ENCODE measurements at regions not wholly inside any gene's neighbourhood (a gene's known extent, or its start where the extent isn't known, plus 50 kb on each side); places are given as distances from the start of the nearest gene placed in this dataset.
A peak's percentile ranks its signal among the peaks of the same experiment; 100 is the strongest.
"Not testable (repeated sequence)": the region's sequence is repeated elsewhere in the genome, so short reads cannot be mapped to it uniquely, and the experiment has no call there.

GRCh38 chr13:85140192-85140591 is 659.0 kb downstream of the SLITRK6 start:
- H3K27ac ChIP-seq, result no peak overlapping the region
- H3K4me1 ChIP-seq (replicated peaks in 1 of 2), result peaks cover 0 to 14% of the 10 kb centered on the region in 2 donors
- peak in 1 of 8 experiments; percentile 69 for ATAC-seq (replicated peaks in 6 of 8)
- 0 to 43% (median 0%) methylated on average over 1 of the region's 1 CpG; no CpG with 5 or more reads in 3 of the 10 experiments for WGBS, 10 experiments
- H3K4me3 ChIP-seq, result no peak overlapping the region
- in situ Hi-C loops (cut with MboI; ENCODE audit: low pct_unique_long_range_greater_than_20kb in 2 of 9, low sequenced_read_pairs in 9 of 9, unreplicated experiment in 9 of 9), result no loop called here

- H3K4me1 ChIP-seq (replicated peaks in 1 of 2), result peaks cover 0 to 9% of the 10 kb centered on the region in 2 donors
- H3K4me3 ChIP-seq, result no peak overlapping the region
- no peak for ATAC-seq (replicated peaks in 6 of 8)
- 0 to 100% (median 83%) methylated on average over 1 of the region's 1 CpG; no CpG with 5 or more reads in 2 of the 10 experiments for WGBS, 10 experiments
- no peak overlapping the region for H3K27ac ChIP-seq
- in situ Hi-C loops (cut with MboI; ENCODE audit: low pct_unique_long_range_greater_than_20kb in 2 of 9, low sequenced_read_pairs in 9 of 9, unreplicated experiment in 9 of 9), result no loop called here
These were observed 661.7 kb downstream of the SLITRK6 start for GRCh38 chr13:85137516-85137915.

- 20 to 100% (median 86%) methylated on average over 1 to 5 of the region's 6 CpGs; no CpG with 5 or more reads in 3 of the 10 experiments for WGBS, 10 experiments
- H3K4me3 ChIP-seq, result no peak overlapping the region
- no peaks in the 10 kb centered on the region for H3K4me1 ChIP-seq (replicated peaks in 1 of 2)
- no peak for ATAC-seq (replicated peaks in 6 of 8)
- H3K27ac ChIP-seq, result no peak overlapping the region
- in situ Hi-C loops (cut with MboI; ENCODE audit: low pct_unique_long_range_greater_than_20kb in 2 of 9, low sequenced_read_pairs in 9 of 9, unreplicated experiment in 9 of 9), result no loop called here
These were observed 666.2 kb downstream of the SLITRK6 start for GRCh38 chr13:85132986-85133385.

- H3K4me1 ChIP-seq (replicated peaks in 1 of 2); H3K27ac ChIP-seq; in situ Hi-C loops (cut with MboI; ENCODE audit: low pct_unique_long_range_greater_than_20kb in 2 of 9, low sequenced_read_pairs in 9 of 9, unreplicated experiment in 9 of 9); ATAC-seq (replicated peaks in 6 of 8); H3K4me3 ChIP-seq: not testable (repeated sequence)
- WGBS, 10 experiments, result no CpG with 5 or more reads among the region's 14 CpGs
These were observed 675.7 kb downstream of the SLITRK6 start for GRCh38 chr13:85123501-85123900.

- Histone ChIP-seq H3K4me1 (replicated peaks in 1 of 2) (no peaks in the 10 kb centered on the region), H3K4me3 (no peak overlapping the region), H3K27ac (no peak overlapping the region)
- 0 to 80% (median 60%) methylated on average over 1 of the region's 3 CpGs; no CpG with 5 or more reads in 7 of the 10 experiments for WGBS, 10 experiments
- ATAC-seq (replicated peaks in 6 of 8), result peak in 1 of 8 experiments; percentile 41
- in situ Hi-C loops (cut with MboI; ENCODE audit: low pct_unique_long_range_greater_than_20kb in 2 of 9, low sequenced_read_pairs in 9 of 9, unreplicated experiment in 9 of 9), result no loop called here
These were observed 690.9 kb downstream of the SLITRK6 start for GRCh38 chr13:85108356-85108755.

- Histone ChIP-seq H3K27ac (no peak overlapping the region), H3K4me1 (replicated peaks in 1 of 2) (peaks cover 0 to 12% of the 10 kb centered on the region in 2 donors), H3K4me3 (no peak overlapping the region)
- 41 to 100% (median 97%) methylated on average over 1 to 3 of the region's 3 CpGs; no CpG with 5 or more reads in 2 of the 10 experiments for WGBS, 10 experiments
- in situ Hi-C loops (cut with MboI; ENCODE audit: low pct_unique_long_range_greater_than_20kb in 2 of 9, low sequenced_read_pairs in 9 of 9, unreplicated experiment in 9 of 9), result no loop called here
- no peak for ATAC-seq (replicated peaks in 6 of 8)
These were observed 700.0 kb downstream of the SLITRK6 start for GRCh38 chr13:85099245-85099644.

GRCh38 chr13:85095418-85096272 is 703.6 kb downstream of the SLITRK6 start:
- no peak overlapping the region for H3K4me3 ChIP-seq
- peak in 6 of 8 experiments; percentile 74 to 88 (median 76) for ATAC-seq (replicated peaks in 6 of 8)
- no peak overlapping the region for H3K27ac ChIP-seq

GRCh38 chr13:85093808-85094207 is 705.4 kb downstream of the SLITRK6 start:
- ATAC-seq (replicated peaks in 6 of 8), result peak in 3 of 8 experiments; percentile 65 to 96 (median 67)
- Histone ChIP-seq H3K27ac (no peak overlapping the region), H3K4me1 (replicated peaks in 1 of 2) (peaks cover 0 to 31% of the 10 kb centered on the region in 2 donors), H3K4me3 (no peak overlapping the region)
- 0 to 95% (median 77%) methylated on average over 1 to 5 of the region's 5 CpGs; no CpG with 5 or more reads in 2 of the 10 experiments for WGBS, 10 experiments
- in situ Hi-C loops (cut with MboI; ENCODE audit: low pct_unique_long_range_greater_than_20kb in 2 of 9, low sequenced_read_pairs in 9 of 9, unreplicated experiment in 9 of 9), result no loop called here

More at GRCh38 chr13:85095418-85096272, 703.6 kb downstream of the SLITRK6 start:
- peaks cover 0 to 14% of the 10 kb centered on the region in 2 donors for H3K4me1 ChIP-seq (replicated peaks in 1 of 2)
- in situ Hi-C loops (cut with MboI; ENCODE audit: low pct_unique_long_range_greater_than_20kb in 2 of 9, low sequenced_read_pairs in 9 of 9, unreplicated experiment in 9 of 9), result no loop called here
- 0 to 83% (median 59%) methylated on average over 2 to 4 of the region's 4 CpGs for WGBS, 10 experiments

- Histone ChIP-seq H3K4me3 (no peak overlapping the region), H3K27ac (no peak overlapping the region), H3K4me1 (replicated peaks in 1 of 2) (peaks cover 0 to 31% of the 10 kb centered on the region in 2 donors)
- in situ Hi-C loops (cut with MboI; ENCODE audit: low pct_unique_long_range_greater_than_20kb in 2 of 9, low sequenced_read_pairs in 9 of 9, unreplicated experiment in 9 of 9), result no loop called here
- 3 to 100% (median 75%) methylated on average over 2 to 5 of the region's 5 CpGs for WGBS, 10 experiments
- ATAC-seq (replicated peaks in 6 of 8), result no peak
These were observed 707.5 kb downstream of the SLITRK6 start for GRCh38 chr13:85091631-85092234.

- WGBS, 10 experiments, result 0 to 93% (median 59%) methylated on average over 2 of the region's 2 CpGs; no CpG with 5 or more reads in 2 of the 10 experiments
- in situ Hi-C loops (cut with MboI; ENCODE audit: low pct_unique_long_range_greater_than_20kb in 2 of 9, low sequenced_read_pairs in 9 of 9, unreplicated experiment in 9 of 9), result no loop called here
These were observed 710.0 kb downstream of the SLITRK6 start for GRCh38 chr13:85089186-85089585.

GRCh38 chr13:85080691-85081090 is 718.5 kb downstream of the SLITRK6 start:
- H3K4me1 ChIP-seq (replicated peaks in 1 of 2), result peaks cover 0 to 6% of the 10 kb centered on the region in 2 donors
- in situ Hi-C loops (cut with MboI; ENCODE audit: low pct_unique_long_range_greater_than_20kb in 2 of 9, low sequenced_read_pairs in 9 of 9, unreplicated experiment in 9 of 9), result no loop called here
- no peak for ATAC-seq (replicated peaks in 6 of 8)
- no peak overlapping the region for H3K27ac ChIP-seq
- no peak overlapping the region for H3K4me3 ChIP-seq
- 0 to 100% (median 100%) methylated on average over 1 of the region's 1 CpG; no CpG with 5 or more reads in 3 of the 10 experiments for WGBS, 10 experiments

More at GRCh38 chr13:85089186-85089585, 710.0 kb downstream of the SLITRK6 start:
- Histone ChIP-seq H3K4me3 (no peak overlapping the region), H3K4me1 (replicated peaks in 1 of 2) (peaks cover 0 to 19% of the 10 kb centered on the region in 2 donors), H3K27ac (no peak overlapping the region)
- peak in 5 of 8 experiments; percentile 26 to 74 (median 59) for ATAC-seq (replicated peaks in 6 of 8)

- Histone ChIP-seq H3K4me1 (replicated peaks in 1 of 2) (peaks cover 0 to 6% of the 10 kb centered on the region in 2 donors), H3K27ac (no peak overlapping the region)
- ATAC-seq (replicated peaks in 6 of 8), result no peak
These were observed 722.9 kb downstream of the SLITRK6 start for GRCh38 chr13:85076343-85076742.

More at GRCh38 chr13:85076343-85076742, 722.9 kb downstream of the SLITRK6 start:
- H3K4me3 ChIP-seq, result no peak overlapping the region
- 0 to 100% (median 75%) methylated on average over 1 of the region's 1 CpG; no CpG with 5 or more reads in 3 of the 10 experiments for WGBS, 10 experiments
- in situ Hi-C loops (cut with MboI; ENCODE audit: low pct_unique_long_range_greater_than_20kb in 2 of 9, low sequenced_read_pairs in 9 of 9, unreplicated experiment in 9 of 9), result no loop called here

All from motor neuron (in vitro differentiated cells).